GM12878 (cell line): ENCODE measurements at regions not wholly inside any gene's neighbourhood (a gene's known extent, or its start where the extent isn't known, plus 50 kb on each side); places are given as distances from the start of the nearest gene placed in this dataset.

ENCODE experiments used
- ATAC-seq: fragments of 200-7000 bp; cut with Tn5 transposase; 3 replicates; pipeline ENCODE4 v1.9.1; 2020; ENCODE audit warnings: mild to moderate bottlenecking, moderate library complexity
- BruUV-seq: library from RNA; stranded (reverse); fragments of 400-500 nt; replicated peaks from 2 replicates; lab custom pipeline; 2021; lab: Mats Ljungman, UMichigan
- CTCF ChIA-PET: fragments of 300-600 bp; sonication (Branson Sonifier 250); formaldehyde crosslinking; extraction: SDS; loops from one replicate; lab custom pipeline; 2021; ENCODE audit warnings: inconsistent platforms; lab: Yijun Ruan, JAX
- POLR2A ChIA-PET: fragments of 350-600 bp; formaldehyde crosslinking; extraction: SDS; loops from one replicate; lab custom pipeline; 2021; ENCODE audit warnings: inconsistent platforms; lab: Charles Lee
- RAD21 ChIA-PET: fragments of 300-600 bp; sonication (Branson Sonifier 250); formaldehyde crosslinking; loops from one replicate; lab custom pipeline; 2023; ENCODE audit warnings: antibody characterized with exemption; ENCODE audit not compliant: unreplicated experiment; lab: Charles Lee
- SMC1A ChIA-PET: fragments of 300-600 bp; sonication (Branson Sonifier 250); formaldehyde crosslinking; loops from one replicate; lab custom pipeline; 2023; ENCODE audit not compliant: unreplicated experiment, uncharacterized antibody; lab: Charles Lee
- DNase-seq: peaks from one replicate; pipeline ENCODE4 v3.0.0-alpha.2; 2011; ENCODE audit warnings: low read depth, low spot score
- FAIRE-seq: peaks from 3 replicates; lab custom pipeline; 2011; peaks lifted over from hg19 to GRCh38; lab: Jason Lieb, UNC
- H2AFZ ChIP-seq: 2 replicates; pipeline ENCODE4 v1.6.0; 2011; ENCODE audit warnings: low read depth, low read length, control low read depth; ENCODE audit not compliant: control insufficient read depth
- H3K27ac ChIP-seq: 2 replicates; pipeline ENCODE4 v1.5.1; 2011; ENCODE audit warnings: control low read depth; ENCODE audit not compliant: control insufficient read depth, insufficient read depth
- H3K27me3 ChIP-seq, 2 experiments: replicated peaks in 1 of 2; 2 replicates each; pipeline versions ENCODE4 v1.6.0 to v1.6.1; 2011; ENCODE audit warnings: low read length in 1 of 2; ENCODE audit not compliant: control insufficient read depth in 2 of 2, insufficient read depth in 2 of 2
- H3K36me3 ChIP-seq, 2 experiments: 2 replicates each; pipeline ENCODE4 v1.5.1; 2011; ENCODE audit warnings: low read length in 1 of 2; ENCODE audit not compliant: control insufficient read depth in 2 of 2, insufficient read depth in 2 of 2
- H3K4me1 ChIP-seq: 2 replicates; pipeline ENCODE4 v1.6.1; 2011; ENCODE audit warnings: mild to moderate bottlenecking, low read length, moderate library complexity, mixed read lengths; ENCODE audit not compliant: control insufficient read depth, insufficient read depth
- H3K4me2 ChIP-seq: 2 replicates; pipeline ENCODE4 v1.6.0; 2011; ENCODE audit warnings: control low read depth; ENCODE audit not compliant: control insufficient read depth, insufficient read depth
- H3K4me3 ChIP-seq: fragments of 200-600 bp; sonication (generic); 2 replicates; pipeline ENCODE4 v1.5.1; 2016
- H3K79me2 ChIP-seq: 2 replicates; pipeline ENCODE4 v1.6.0; 2011; ENCODE audit warnings: low read length; ENCODE audit not compliant: control insufficient read depth, insufficient read depth
- H3K9ac ChIP-seq: 2 replicates; pipeline ENCODE4 v1.8.0; 2011; ENCODE audit warnings: low read length, control low read depth, mixed read lengths; ENCODE audit not compliant: control insufficient read depth, insufficient read depth
- H3K9me3 ChIP-seq: replicated peaks from 3 replicates; pipeline ENCODE4 v1.5.1; 2011; ENCODE audit warnings: mild to moderate bottlenecking, low read length; ENCODE audit not compliant: control insufficient read depth, insufficient read depth
- H4K20me1 ChIP-seq: 2 replicates; pipeline ENCODE4 v1.6.0; 2011; ENCODE audit not compliant: control insufficient read depth, insufficient read depth
- CHD2 ChIP-seq: IDR thresholded peaks from 2 replicates; pipeline ENCODE4 v1.6.1; 2011; ENCODE audit warnings: low read depth, low read length, improper control_type of control experiment, borderline replicate concordance
- FOS ChIP-seq: IDR thresholded peaks from 3 replicates; pipeline ENCODE4 v1.6.1; 2011; ENCODE audit warnings: borderline replicate concordance; ENCODE audit not compliant: insufficient read length; ENCODE audit errors: extremely low read depth
- HCFC1 ChIP-seq: fragments of 150-350 bp; IDR thresholded peaks from 2 replicates; pipeline ENCODE4 v1.6.1; 2014; ENCODE audit warnings: low read length
- JUND ChIP-seq: IDR thresholded peaks from 2 replicates; pipeline ENCODE4 v1.6.1; 2012; ENCODE audit warnings: low read depth, mild to moderate bottlenecking, low read length, improper control_type of control experiment, moderate library complexity
- MTA2 ChIP-seq: fragments of 450-650 bp; IDR thresholded peaks from 2 replicates; pipeline ENCODE4 v1.6.1; 2016; ENCODE audit warnings: low read depth, mild to moderate bottlenecking, moderate library complexity
- NR2C1 ChIP-seq: fragments of 450-650 bp; IDR thresholded peaks from 2 replicates; pipeline ENCODE4 v1.6.1; 2017; ENCODE audit warnings: antibody characterized with exemption, mild to moderate bottlenecking, moderate library complexity
- POU2F2 ChIP-seq: IDR thresholded peaks from 3 replicates; pipeline ENCODE4 v1.6.1; 2011; ENCODE audit warnings: low read depth, mild to moderate bottlenecking, low read length, borderline replicate concordance
- RB1 ChIP-seq: fragments of 450-650 bp; formaldehyde crosslinking; IDR thresholded peaks from 2 replicates; pipeline ENCODE4 v1.6.1; 2017; ENCODE audit warnings: mild to moderate bottlenecking, borderline replicate concordance
- SMAD5 ChIP-seq: IDR thresholded peaks from 2 replicates; pipeline ENCODE4 v1.6.1; 2016; ENCODE audit warnings: antibody characterized with exemption, low read depth
- SMARCA5 ChIP-seq: fragments of 450-650 bp; IDR thresholded peaks from 2 replicates; pipeline ENCODE4 v1.6.1; 2017; ENCODE audit warnings: mild to moderate bottlenecking
- STAT1 ChIP-seq: fragments of 450-650 bp; conservative IDR thresholded peaks from 2 replicates; pipeline ENCODE4 v1.6.1; 2014; ENCODE audit warnings: antibody characterized with exemption, mild to moderate bottlenecking
- TCF12 ChIP-seq: IDR thresholded peaks from 2 replicates; pipeline ENCODE4 v1.6.1; 2011; ENCODE audit warnings: low read depth, mild to moderate bottlenecking, low read length
- YBX1 ChIP-seq: fragments of 450-650 bp; IDR thresholded peaks from 2 replicates; pipeline ENCODE4 v1.6.1; 2016; ENCODE audit warnings: antibody characterized with exemption
- ZZZ3 ChIP-seq: IDR thresholded peaks from 2 replicates; pipeline ENCODE4 v1.6.1; 2011; ENCODE audit warnings: low read depth; ENCODE audit not compliant: control insufficient read depth, insufficient read length
- WGBS: methylation state at CpG from one replicate; pipeline ENCODE4 v1.1.6; 2016; ENCODE audit warnings: low lambda C conversion rate; ENCODE audit not compliant: insufficient replicate concordance, insufficient coverage; ENCODE audit errors: missing lambda C conversion rate; 5-methylcytosine and 5-hydroxymethylcytosine counted together
- in situ Hi-C: fragments of 300-500 bp; cut with MboI; formaldehyde crosslinking; loops from 9 replicates; pipeline ENCODE4 v1.14.3; 2018; ENCODE audit warnings: mixed read lengths
- intact Hi-C: fragments of 100-400 bp; cut with micrococcal nuclease; formaldehyde crosslinking; loops from one replicate; pipeline ENCODE4 v1.14.2; 2022; ENCODE audit not compliant: unreplicated experiment
- TF ChIP-seq, protein P1 (sequence below): fragments of 450-650 bp; IDR thresholded peaks from 2 replicates; pipeline ENCODE4 v1.6.1; 2017; ENCODE audit warnings: mild to moderate bottlenecking, moderate library complexity
- TF ChIP-seq, protein P2 (sequence below): fragments of 450-650 bp; conservative IDR thresholded peaks from 2 replicates; pipeline ENCODE4 v1.6.1; 2017; ENCODE audit warnings: mild to moderate bottlenecking, moderate library complexity
- TF ChIP-seq, protein P3 (sequence below): fragments of 150-350 bp; IDR thresholded peaks from 2 replicates; pipeline ENCODE4 v1.6.1; 2014; ENCODE audit warnings: mild to moderate bottlenecking, low read depth, low read length

GRCh38 chr4:32477518-32477917, 1757.3 kb downstream of the PCDH7 start:
- Histone ChIP-seq H3K4me2 (no peak overlapping the region), H3K9ac (no peak overlapping the region), H3K4me3 (no peak overlapping the region), H3K36me3 (no peaks in the 10 kb centered on the region), H3K9me3 (no peaks in the 10 kb centered on the region), H3K4me1 (no peaks in the 10 kb centered on the region), H3K27me3 (no peaks in the 10 kb centered on the region), H3K27ac (no peak overlapping the region), H4K20me1 (no peaks in the 10 kb centered on the region), H2AFZ (no peak overlapping the region), H3K79me2 (no peaks in the 10 kb centered on the region)
- CTCF ChIA-PET = no interaction called here
- no peak for TF ChIP-seq JUND
- no peak for TF ChIP-seq RB1
- no peak for TF ChIP-seq POU2F2
- no peak for TF ChIP-seq ZZZ3
- TF ChIP-seq TCF12 = no peak
- TF ChIP-seq, protein P1, sequence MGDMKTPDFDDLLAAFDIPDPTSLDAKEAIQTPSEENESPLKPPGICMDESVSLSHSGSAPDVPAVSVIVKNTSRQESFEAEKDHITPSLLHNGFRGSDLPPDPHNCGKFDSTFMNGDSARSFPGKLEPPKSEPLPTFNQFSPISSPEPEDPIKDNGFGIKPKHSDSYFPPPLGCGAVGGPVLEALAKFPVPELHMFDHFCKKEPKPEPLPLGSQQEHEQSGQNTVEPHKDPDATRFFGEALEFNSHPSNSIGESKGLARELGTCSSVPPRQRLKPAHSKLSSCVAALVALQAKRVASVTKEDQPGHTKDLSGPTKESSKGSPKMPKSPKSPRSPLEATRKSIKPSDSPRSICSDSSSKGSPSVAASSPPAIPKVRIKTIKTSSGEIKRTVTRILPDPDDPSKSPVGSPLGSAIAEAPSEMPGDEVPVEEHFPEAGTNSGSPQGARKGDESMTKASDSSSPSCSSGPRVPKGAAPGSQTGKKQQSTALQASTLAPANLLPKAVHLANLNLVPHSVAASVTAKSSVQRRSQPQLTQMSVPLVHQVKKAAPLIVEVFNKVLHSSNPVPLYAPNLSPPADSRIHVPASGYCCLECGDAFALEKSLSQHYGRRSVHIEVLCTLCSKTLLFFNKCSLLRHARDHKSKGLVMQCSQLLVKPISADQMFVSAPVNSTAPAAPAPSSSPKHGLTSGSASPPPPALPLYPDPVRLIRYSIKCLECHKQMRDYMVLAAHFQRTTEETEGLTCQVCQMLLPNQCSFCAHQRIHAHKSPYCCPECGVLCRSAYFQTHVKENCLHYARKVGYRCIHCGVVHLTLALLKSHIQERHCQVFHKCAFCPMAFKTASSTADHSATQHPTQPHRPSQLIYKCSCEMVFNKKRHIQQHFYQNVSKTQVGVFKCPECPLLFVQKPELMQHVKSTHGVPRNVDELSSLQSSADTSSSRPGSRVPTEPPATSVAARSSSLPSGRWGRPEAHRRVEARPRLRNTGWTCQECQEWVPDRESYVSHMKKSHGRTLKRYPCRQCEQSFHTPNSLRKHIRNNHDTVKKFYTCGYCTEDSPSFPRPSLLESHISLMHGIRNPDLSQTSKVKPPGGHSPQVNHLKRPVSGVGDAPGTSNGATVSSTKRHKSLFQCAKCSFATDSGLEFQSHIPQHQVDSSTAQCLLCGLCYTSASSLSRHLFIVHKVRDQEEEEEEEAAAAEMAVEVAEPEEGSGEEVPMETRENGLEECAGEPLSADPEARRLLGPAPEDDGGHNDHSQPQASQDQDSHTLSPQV = no peak
- TF ChIP-seq STAT1 = no peak
- TF ChIP-seq NR2C1 = no peak
- TF ChIP-seq, protein P2, sequence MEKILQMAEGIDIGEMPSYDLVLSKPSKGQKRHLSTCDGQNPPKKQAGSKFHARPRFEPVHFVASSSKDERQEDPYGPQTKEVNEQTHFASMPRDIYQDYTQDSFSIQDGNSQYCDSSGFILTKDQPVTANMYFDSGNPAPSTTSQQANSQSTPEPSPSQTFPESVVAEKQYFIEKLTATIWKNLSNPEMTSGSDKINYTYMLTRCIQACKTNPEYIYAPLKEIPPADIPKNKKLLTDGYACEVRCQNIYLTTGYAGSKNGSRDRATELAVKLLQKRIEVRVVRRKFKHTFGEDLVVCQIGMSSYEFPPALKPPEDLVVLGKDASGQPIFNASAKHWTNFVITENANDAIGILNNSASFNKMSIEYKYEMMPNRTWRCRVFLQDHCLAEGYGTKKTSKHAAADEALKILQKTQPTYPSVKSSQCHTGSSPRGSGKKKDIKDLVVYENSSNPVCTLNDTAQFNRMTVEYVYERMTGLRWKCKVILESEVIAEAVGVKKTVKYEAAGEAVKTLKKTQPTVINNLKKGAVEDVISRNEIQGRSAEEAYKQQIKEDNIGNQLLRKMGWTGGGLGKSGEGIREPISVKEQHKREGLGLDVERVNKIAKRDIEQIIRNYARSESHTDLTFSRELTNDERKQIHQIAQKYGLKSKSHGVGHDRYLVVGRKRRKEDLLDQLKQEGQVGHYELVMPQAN = no peak
- TF ChIP-seq, protein P3, sequence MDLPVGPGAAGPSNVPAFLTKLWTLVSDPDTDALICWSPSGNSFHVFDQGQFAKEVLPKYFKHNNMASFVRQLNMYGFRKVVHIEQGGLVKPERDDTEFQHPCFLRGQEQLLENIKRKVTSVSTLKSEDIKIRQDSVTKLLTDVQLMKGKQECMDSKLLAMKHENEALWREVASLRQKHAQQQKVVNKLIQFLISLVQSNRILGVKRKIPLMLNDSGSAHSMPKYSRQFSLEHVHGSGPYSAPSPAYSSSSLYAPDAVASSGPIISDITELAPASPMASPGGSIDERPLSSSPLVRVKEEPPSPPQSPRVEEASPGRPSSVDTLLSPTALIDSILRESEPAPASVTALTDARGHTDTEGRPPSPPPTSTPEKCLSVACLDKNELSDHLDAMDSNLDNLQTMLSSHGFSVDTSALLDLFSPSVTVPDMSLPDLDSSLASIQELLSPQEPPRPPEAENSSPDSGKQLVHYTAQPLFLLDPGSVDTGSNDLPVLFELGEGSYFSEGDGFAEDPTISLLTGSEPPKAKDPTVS = no peak
- TF ChIP-seq SMARCA5 = no peak
- no peak for TF ChIP-seq HCFC1
- TF ChIP-seq FOS = no peak
- TF ChIP-seq CHD2 = no peak
- no peak for TF ChIP-seq YBX1
- TF ChIP-seq SMAD5 = no peak
- TF ChIP-seq MTA2 = no peak
- no TSS peak for BruUV-seq
- intact Hi-C loops (no loop called here), in situ Hi-C loops (no loop called here)
- RAD21 ChIA-PET = no interaction called here
- SMC1A ChIA-PET = no interaction called here
- FAIRE-seq (no peak), ATAC-seq (no peak), DNase-seq (no peak)
- POLR2A ChIA-PET = no interaction called here
- 7% methylated on average over 2 of the region's 2 CpGs for WGBS
